AG08395 (cell line): ENCODE measurements at regions not wholly inside any gene's neighbourhood (a gene's known extent, or its start where the extent isn't known, plus 50 kb on each side); places are given as distances from the start of the nearest gene placed in this dataset.

Source experiments
- DNase-seq: peaks from one replicate; pipeline ENCODE4 v3.0.0; 2012; ENCODE audit warnings: mixed read lengths, low spot score

DNA sequence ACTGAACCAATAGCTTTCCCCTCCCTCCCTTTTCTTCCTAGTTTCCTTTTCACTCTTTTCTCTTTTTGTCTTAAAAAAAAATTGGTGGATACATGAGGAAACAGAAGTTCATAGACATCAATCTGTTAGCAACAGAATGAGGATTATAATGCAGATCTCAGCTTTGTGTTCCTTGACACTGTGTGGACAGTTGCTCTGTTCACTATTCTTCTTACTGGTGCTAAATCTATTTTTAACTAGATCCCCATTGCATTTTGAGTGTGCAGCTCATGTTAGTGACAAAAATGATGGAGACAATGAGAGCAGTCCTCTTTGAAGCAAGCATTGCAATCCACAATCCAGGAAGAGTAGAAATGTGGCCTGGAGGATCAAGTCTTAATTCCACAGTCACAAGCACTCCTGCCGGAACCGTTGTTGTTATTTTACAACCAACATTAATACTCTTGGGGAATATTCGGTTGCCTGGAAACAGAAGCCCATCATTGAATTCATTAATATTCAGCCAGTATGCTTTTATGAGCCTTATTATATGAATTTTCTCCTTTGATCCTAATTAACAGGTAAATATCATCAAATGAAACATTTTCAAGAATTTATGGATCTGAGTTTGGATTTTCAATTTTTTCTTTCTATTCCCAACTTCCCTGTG is 1016.8 kb downstream of the NTRK3 start:
- DNase-seq, result no peak

DNA sequence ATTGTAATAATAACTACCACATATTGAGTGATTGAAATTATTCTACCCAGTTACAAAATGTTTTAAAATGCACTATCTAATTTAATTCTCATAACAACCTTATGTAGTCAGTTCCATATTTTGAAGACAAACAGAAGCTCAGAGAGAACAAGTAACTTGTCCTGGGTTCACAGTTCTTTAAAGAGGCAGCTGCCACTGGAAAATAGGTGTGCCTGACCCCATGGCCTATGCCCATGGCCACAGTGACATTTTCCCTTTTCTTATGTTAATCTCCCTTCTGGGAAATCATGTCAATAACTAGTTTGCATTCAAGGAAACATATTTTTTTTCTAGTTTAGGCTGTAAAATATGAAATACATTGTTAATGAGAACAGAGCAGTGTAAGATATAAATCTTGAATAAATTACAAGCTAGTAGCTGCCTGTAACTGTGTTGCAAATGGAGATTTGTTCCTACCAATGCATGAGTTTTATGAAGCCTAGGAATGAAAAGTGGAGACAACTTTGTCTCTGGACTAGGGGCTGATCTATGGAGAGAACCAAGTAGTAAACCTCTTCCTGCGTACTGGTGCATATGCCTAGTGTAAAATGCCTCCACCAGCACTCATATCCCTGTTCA is 1018.0 kb downstream of the NTRK3 start:
- DNase-seq, result no peak

DNA sequence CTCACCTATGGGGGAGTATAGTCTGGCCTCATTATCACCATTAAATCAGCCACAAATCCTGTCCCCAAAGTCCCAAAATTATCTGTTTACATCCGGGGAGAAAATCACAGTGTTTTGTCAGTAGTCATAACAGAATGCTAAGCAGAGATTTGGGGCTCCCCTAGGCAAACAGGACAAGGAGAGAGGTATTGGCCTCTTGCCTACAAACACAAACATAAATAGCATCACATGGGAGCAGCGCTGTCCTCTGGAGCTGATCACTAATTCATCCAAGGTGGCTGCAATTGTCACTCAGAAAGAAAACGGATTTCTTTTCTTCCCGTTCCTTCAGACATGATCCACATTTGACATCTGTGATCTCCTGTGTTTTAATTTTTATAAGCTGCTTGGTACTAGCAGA is 1028.1 kb downstream of the NTRK3 start:
- no peak for DNase-seq

DNA sequence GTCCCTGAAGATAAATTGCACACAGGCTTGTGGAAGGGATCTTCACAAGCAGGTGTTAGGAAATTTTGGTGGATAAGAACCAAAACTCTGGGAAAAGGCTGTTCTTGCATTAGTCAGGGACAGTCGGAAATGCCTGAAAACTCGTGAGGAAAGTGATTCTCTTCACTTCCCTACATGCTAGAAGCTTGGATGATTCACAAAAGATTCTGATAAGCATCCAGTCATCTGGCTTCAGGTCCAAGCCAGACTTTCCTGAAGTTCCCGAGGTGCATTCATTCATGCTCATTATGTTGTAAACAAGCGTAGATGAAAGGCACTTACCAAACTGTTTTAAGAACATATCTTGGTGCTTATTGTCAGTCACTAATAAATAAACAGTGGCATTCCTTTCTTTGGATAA is 1028.7 kb downstream of the NTRK3 start:
- DNase-seq, result no peak

DNA sequence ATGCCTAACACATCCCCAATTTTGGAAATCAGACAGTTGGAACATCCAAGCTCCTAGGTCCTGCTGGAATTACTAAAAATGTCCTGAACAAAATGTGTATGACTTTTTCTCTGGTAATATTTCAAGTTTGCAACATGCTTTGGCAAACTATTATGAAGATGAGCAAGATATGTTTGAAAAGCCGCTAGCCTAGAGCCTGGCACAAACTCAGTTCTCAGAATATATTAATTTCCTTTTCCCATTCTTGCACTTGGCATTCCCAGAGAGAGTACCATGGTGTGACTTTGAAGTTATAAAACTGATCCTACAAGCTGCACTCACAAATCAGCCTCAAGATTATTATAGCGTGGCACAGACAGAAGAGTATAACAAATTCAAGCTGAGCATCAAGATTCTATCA is 1031.1 kb downstream of the NTRK3 start:
- DNase-seq, result no peak

DNA sequence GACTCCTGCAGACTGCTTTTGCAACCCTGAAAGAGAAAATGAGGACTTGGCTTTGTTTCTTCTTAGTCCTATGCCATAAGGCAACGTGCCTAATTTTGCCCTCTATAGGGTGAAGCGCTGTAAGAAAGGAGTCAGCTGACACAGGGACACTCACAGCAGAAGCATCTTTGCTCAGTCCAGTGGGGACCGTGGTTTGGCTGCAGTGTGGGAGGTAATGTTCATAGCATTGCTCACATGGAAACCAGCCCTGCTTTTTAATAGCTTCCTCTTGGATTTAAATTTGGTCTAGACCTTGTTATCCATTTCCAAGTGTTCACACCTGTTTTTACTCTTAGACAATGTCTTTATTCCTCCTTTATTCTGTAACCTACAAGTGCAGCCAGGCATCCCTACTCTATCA is 1032.1 kb downstream of the NTRK3 start:
- no peak for DNase-seq

DNA sequence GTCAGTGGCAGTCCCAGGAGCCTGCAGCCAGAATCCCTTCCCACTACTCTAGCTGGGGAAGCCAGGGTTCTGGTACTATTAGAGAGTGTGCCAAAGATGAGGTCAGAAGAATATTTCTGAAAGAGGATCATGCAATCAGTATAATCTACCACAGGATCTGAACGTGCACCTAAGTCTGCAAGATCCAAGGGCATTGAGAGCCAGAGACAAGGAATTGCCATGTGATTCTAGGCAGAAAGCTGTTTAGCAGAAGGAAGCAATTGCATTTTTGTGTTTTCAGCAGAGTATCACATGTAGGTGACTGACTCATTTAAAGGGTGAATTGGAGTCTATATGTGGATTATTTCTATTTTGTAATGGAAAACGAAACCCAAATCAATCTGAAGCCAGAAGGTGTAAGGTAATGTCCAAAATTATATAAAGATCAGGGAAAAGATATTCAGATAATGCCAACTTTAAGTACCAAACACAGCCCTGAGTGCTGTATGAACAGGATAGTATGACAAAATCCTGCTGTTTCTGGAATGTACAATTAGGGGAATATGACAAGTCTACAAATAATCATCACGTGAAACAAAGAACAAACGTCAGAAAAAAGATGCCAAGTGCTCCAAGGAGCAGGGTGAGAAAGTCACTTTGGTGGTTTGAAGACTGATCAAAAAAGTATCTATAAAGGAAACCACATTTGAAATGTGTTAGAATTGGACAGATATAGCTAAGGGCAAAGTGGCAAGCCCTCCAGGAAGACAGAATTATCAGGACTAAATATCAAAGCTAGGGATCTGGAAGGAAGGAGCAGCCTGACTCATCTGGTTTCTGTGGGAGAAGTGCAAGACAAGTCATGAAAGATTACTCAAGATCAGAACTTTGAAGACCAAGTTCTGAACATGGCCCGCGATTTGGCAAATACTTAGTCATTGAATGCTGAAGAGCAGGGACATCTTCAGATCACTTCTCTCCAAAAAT is 1036.6 kb downstream of the NTRK3 start:
- no peak for DNase-seq

DNA sequence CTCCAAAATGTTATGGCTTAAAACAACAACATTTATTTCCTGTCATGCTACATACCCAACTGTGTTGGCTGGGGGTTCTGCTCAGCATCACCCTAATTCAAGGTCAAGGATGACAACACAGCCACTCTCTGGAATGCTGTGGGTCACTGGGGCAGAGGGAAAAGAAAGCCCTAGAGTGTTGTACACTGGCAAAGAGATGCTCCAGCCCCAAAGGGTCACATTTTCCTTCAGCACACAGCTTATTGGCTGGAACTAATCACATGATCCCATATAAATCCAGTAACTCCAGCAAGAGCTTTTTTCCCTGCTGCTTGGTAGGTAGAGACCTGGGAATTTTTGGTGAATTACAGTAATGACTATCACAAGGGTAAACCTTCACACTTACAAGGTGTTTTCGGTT is 1041.4 kb downstream of the NTRK3 start:
- DNase-seq, result no peak

DNA sequence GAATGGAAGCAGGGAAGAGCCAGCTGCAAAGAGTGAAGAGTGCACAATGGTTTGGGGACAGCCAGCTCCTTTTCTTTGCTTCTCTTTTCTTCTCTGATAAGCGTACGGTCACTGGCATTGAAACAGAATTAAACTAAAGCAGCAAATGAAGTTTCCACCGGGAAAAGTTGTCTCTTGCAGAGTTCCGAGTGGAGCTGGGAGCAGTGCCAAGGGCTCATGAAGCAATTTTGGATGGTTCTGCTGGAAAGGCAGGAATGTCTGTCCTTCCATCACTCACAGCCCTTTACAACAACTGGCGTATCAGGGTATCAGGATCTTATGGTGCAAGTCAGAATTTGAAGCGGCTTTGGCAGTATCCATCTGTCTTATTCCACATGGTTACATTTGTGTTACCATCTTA is 1042.9 kb downstream of the NTRK3 start:
- no peak for DNase-seq

DNA sequence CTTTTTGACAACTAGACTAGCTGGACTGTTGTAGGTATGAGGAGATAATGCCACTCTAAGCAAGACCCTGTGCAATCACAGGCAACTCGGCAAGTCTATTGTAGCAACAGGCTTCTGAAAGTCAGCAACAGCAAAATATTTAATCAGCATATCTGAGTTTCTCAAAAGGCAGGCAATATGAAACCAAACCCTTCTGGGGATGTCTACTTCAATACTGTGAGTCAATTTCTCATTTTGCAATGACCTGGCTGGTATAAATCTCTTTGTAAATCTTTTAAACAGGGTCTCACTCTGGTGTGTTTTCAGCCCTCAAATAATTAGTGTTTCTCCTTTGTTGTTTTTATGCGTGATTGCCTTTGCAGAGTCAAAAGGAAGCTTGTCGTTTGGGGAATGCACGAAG is 1044.5 kb downstream of the NTRK3 start:
- DNase-seq, result no peak

DNA sequence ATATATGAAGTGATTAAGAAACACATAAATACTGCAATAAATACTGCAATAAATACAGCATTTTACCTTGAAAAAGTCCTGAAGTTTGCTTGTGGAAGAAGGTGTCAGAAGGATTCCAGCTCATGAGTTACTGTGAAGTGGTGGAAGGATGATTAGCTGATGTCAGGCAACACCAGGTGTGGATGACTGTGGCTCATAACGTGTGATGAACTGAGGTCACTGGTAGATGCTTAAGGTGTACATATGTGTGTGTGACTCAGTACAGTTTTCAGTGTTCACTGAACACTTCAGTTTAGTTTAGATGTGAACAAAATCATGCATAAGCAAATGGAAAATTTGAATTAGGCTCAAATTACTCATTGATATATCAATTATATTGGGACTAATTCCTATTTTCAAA is 1045.0 kb downstream of the NTRK3 start:
- no peak for DNase-seq

DNA sequence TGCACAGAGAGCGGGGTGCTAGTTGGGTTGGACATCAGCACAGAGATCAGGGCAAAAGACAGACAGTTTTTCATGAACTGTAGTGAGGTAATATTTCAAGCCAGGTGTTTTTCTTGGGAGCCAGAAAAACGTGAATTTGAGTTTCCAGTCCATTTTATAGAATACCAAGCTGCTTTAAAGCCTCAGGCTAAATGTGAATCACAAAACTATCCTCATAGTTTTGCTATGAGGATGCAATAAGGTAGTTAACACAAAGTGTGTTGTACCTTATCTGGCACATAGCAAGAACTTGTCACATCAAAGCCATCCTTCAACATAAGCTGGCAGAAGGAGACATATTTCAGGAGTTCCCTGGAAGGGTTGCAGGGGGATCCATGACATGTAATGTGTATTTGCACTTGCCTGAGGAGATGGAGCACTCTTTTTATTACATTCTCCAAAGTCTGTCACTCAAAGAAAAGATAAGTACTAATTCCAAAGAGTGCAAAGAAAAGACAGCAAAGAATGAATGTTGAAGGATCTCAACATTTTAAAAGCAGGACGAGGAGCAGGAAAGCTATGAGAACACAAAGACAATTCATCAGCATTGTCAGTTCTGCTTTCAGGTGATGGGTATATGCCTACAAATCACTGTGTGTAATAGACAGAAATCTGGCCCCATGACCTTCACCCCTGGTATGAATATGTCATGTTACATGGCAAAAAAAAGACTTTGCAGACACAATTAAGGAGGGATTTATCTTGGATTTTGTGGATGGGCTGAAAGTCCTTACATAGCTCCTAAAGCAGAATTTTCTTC is 1046.4 kb downstream of the NTRK3 start:
- DNase-seq, result no peak

DNA sequence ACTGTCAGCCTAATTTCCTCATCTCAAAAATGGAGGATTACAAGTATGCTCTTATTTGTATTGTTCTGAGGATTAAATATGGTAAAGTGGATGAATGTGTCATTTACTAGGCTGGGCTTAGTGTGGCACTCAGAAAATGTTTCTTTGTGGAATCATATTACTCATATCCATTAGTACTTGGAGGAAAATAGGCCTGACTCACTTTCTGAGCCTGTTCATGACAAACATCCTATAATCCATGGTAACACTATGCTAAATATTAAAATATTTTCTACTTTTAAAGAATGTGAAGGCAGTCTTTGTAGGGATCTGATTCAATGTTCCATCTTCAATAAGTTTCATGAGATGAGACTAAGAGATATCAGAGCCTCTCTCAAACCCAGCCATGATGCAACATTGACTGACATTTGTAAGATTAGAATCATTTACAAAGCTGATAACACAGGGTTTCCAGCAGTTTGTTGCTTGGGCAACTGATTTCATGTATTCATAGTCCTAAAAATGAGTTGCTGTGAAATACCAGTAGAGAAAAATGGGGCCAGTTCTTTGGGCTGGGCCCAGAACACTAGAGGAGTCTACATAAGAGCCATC is 1048.5 kb downstream of the NTRK3 start:
- DNase-seq, result no peak

DNA sequence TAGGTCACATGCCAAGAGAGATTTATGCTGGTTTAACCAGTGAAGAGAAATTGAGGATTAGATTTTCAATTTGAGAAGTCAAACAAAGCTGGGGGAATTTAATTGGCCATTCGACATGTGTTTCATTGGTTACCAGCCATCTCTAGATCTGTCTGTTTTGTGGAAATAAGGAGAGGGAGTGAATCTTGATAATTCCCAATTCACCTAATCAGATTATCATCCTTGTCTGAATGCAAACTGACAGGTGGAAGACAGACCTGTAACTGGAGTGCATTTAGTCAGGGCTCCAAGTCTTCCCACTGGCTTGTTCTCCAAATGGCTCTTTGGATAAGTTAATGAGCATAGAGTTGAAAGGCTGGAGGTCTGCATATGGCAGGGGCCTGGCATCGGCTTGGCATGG is 1049.3 kb downstream of the NTRK3 start:
- no peak for DNase-seq

DNA sequence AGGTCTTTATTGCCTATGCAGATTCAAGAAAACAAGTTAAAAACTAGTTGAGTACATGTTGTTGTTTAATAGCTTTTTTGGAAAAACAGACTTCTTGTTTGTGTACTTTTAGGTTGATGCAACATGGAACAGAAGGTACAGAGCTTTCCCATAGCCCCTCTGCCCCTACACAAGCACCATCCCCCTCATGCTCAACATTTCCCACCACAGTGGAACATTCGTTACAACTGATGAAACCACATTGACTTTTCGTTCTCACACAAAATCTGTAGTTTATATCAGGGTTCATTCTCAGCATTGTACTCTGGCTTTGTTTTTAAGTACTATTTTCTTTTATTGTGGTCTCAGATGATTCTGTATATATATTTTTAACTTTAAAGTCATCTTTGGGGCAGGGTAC is 1054.6 kb downstream of the NTRK3 start:
- DNase-seq, result no peak

DNA sequence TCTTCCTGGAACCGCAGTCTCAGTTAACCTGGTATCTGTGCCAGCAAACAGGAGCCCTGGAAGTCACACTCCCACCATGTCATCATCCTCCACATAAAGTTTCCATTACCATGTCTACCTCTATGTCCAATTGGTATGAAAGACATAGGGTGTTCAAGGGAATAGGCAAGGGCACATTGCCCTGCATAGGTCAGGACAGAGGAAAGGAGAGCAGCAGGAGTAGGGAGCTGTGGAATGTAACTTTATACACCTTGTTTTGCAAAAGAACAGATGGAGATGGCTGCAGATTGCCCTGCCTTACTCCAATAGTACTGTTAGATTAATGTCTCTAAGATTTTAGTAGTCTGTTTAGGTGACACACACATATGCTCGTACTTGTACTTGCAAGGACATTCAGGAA is 1056.4 kb downstream of the NTRK3 start:
- no peak for DNase-seq

DNA sequence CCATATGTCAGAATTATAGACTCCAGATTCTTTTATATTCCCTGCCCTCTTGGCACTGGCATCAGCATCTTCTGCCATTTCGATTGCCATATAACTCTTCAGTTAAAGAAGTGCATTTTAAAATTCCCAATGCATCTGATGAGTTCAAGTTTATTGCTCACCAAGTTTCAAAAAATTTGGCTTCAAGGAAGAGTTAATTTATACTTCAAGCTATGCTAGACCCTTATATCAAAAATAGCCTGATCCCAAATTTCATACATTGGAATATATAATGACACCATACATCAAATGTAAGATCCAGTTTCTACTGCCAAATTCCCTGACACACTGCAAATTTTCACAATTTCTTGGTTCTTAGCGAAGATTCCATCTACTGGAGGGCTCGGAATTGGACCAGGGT is 1058.6 kb downstream of the NTRK3 start:
- no peak for DNase-seq

DNA sequence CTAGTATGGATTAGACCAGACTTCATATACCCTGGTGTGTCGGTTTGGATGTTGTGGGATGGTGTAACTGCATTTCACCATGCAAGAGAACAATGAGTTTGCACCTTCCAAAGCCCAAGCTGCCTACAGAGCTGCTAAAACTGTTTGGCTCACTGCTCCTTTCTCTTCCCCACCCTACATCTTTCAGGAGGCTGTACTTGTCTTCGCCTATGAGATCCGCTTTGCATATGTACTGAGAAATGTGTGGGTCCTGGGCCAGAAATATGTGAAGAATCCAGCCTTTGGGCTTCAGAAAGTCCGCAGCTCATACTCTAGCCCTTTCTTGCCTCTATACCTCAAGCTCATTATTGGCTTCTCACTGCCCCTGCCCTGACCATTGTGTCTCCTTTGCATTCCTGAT is 1060.0 kb downstream of the NTRK3 start:
- DNase-seq, result no peak

DNA sequence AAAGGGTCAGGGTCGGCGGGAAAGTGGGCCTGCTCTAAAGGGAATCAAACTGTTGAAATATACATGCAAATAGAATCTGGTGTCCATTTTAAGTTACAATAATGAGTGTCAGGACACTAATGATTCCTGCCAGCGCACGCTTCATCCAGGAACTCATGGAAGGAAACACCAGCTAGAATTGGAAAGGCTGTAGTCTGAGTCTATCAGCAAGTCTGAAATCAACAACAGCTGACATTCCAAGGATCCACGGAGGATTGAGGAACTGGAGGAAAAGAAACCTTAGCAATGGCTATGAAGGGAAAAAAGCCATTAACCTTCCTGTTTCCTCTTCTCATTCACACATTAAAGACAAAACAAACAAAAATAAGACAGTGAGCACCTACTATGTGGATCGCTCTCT is 1063.1 kb downstream of the NTRK3 start:
- no peak for DNase-seq

DNA sequence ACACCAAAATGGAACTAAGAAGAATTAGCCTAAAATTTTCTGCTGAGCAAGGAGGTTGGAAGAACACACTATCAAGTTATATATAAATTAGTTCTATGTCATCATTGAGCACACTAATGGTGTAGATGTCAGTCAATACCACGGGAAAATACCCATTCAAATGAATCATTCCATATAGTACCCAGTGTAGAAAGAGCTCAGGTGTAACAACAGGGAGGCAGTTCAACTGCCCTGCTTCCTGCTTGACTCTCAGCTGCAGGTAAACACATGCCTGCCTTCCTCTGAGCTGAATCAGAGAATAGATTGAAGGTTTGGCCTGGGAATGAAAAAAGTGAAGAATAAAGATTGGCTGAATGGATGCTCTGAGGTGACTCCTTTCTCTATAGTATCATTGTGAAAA is 1088.0 kb downstream of the AGBL1 start:
- no peak for DNase-seq

DNA sequence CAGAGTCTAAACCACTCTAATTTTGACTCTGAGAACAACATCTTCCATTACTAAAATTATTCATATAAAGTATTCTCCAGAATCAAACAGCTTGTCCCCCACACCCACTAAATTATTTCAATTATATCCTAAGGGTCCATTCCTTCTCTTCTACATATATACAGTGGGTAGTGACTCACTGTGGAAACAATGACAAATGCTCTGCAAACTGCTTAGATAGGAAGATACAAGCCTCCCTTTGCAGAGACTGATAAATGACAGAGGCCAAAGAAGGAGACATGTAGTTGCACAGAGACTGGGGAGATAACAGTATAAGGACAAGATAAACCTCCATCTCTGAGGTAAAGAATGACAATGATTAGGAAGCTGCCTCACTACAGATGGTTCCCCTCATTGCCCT is 1087.4 kb downstream of the AGBL1 start:
- no peak for DNase-seq

DNA sequence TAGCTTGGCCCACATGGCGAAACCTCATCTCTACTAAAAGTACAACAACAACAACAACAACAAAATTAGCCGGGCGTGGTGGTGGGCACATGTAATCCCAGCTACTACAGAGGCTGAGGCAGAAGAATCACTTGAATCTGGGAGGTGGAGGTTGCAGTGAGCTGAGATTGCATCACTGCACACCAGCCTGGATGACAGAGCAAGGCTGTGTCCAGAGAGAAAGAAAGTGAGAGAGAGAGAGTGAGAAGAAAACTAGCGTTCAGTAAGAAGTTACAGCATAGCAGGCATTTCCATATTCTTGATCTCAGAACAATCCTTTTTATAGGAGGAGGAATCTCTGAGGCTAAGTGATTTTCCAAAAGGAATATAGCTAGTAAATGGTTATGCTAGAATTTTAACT is 1076.1 kb downstream of the AGBL1 start:
- DNase-seq, result no peak
